Right atrium auricular region (tissue), 2 donors: ENCODE measurements at regions not wholly inside any gene's neighbourhood (a gene's known extent, or its start where the extent isn't known, plus 50 kb on each side); places are given as distances from the start of the nearest gene placed in this dataset.

Experiments
- DNase-seq: peaks from one replicate; pipeline ENCODE4 v3.0.0-alpha.2; 2019; ENCODE audit warnings: low spot score
- H3K27ac ChIP-seq, 2 donors: fragments of 200-600 bp; sonication (generic); 1 replicate in 1 of 2; 2 replicates in 1 of 2; pipeline ENCODE4 v1.5.1; 2016 to 2019
- H3K27me3 ChIP-seq, 2 donors: fragments of 200-600 bp; sonication (generic); one replicate each; pipeline versions ENCODE4 v1.5.1 to v1.6.0; 2017 to 2019
- H3K36me3 ChIP-seq: fragments of 200-600 bp; sonication (generic); one replicate; pipeline ENCODE4 v1.5.1; 2016
- H3K4me1 ChIP-seq, 2 donors: fragments of 200-600 bp; sonication (generic); one replicate each; pipeline versions ENCODE4 v1.5.1 to v1.6.0; 2017 to 2019
- H3K4me3 ChIP-seq, 2 donors: fragments of 200-600 bp; sonication (generic); 1 replicate in 1 of 2; 2 replicates in 1 of 2; pipeline ENCODE4 v1.5.1; 2017 to 2019; ENCODE audit warnings: mild to moderate bottlenecking in 1 of 2, moderate library complexity in 1 of 2
- H3K9me3 ChIP-seq, 2 donors: fragments of 200-600 bp; sonication (generic); one replicate each; pipeline ENCODE4 v1.5.1; 2019
- TF ChIP-seq, protein P1 (sequence below), 2 donors: fragments of 200-600 bp; sonication (generic); IDR thresholded peaks; one replicate each; pipeline ENCODE4 v1.5.1; 2019; ENCODE audit warnings: antibody characterized with exemption in 2 of 2

DNA sequence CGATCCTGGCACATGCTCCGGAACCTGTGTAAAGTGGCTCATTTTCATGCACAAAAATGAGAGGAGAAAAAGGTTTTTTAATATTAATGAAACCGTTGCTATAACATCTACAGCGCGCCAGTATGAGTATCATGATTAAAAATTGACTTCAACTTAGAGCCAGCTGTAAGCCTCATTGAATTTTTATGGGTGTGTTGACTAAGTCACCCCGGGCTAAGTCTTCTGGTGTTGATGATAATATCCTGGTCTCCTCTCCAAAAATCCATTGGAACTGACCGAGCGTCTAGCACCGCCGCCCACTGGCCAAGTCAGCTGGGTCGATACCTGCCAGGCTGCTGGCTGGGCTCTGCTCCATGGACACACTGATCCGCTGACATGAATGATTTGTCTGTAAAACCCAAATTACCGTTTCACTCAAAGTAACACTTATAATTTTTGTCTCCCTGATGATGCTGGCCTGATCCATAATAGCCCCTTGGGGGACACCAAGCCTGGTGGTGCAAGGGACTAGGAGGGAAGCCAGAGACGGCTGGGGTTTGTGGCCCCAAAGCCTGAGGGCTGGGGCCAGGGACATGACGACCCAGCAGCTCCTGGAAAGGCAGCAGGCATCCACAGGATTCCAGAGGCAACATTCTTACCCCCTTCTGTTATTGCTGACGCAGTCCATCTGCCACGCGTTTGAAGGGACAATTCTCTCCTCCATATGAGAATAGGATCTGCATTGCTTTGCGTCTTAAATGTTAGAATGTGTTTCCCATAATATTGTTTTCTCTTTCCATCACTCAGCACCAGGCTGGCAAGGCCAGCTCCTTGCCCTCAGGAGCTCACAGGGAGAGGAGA is 131.0 kb upstream of the PPP2R2D start:
- TF ChIP-seq, protein P1, sequence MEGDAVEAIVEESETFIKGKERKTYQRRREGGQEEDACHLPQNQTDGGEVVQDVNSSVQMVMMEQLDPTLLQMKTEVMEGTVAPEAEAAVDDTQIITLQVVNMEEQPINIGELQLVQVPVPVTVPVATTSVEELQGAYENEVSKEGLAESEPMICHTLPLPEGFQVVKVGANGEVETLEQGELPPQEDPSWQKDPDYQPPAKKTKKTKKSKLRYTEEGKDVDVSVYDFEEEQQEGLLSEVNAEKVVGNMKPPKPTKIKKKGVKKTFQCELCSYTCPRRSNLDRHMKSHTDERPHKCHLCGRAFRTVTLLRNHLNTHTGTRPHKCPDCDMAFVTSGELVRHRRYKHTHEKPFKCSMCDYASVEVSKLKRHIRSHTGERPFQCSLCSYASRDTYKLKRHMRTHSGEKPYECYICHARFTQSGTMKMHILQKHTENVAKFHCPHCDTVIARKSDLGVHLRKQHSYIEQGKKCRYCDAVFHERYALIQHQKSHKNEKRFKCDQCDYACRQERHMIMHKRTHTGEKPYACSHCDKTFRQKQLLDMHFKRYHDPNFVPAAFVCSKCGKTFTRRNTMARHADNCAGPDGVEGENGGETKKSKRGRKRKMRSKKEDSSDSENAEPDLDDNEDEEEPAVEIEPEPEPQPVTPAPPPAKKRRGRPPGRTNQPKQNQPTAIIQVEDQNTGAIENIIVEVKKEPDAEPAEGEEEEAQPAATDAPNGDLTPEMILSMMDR (IDR thresholded peaks at IDR 0.05): no peak

DNA sequence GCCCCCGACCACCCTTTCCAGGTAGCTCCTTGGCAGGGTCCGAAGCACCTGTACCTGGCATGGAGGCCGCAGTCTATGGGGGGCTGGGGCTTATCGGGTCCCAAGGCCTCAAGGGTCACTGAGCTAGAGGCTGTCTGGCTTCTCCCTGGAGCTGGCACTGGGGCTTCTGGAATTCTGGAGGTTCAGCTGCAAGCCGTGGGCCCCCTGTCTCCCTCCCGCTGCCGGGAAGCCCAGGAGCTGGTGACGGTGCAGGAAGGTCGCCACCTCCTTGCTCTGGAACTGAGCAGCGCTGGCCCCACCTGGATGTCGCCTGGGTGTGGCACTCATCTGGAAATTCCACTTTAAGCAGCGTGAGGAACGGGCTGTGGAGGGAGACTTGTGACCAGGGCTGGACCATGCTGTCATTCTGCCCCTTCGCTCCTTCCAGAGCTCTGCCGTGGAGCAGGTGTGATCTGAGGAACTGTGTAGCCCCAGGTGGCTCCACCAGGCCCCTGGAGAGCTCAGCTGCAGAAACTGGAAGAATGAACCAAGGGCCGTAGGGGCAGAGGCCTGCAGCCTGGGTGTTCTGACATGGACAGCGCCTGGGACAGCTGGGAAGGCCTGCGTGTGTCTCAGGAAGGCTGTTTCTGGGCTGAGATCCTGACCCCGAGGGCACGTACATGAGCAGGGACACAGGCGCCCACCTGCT is 129.7 kb upstream of the PPP2R2D start:
- TF ChIP-seq, protein P1 (IDR thresholded peaks at IDR 0.05): no peak
- DNase-seq: no peak
- no peaks in the 10 kb centered on the region for H3K4me1 ChIP-seq
- peaks cover 0 to 5% of the 10 kb centered on the region in 2 donors for H3K9me3 ChIP-seq
- H3K4me3 ChIP-seq: no peak overlapping the region
- no peaks in the 10 kb centered on the region for H3K36me3 ChIP-seq
- H3K27ac ChIP-seq: no peak overlapping the region
- H3K27me3 ChIP-seq: no peaks in the 10 kb centered on the region

More for the DNA sequence above, 131.0 kb upstream of the PPP2R2D start:
- Histone ChIP-seq H3K4me3 (no peak overlapping the region), H3K4me1 (no peaks in the 10 kb centered on the region), H3K27me3 (no peaks in the 10 kb centered on the region), H3K9me3 (no peaks in the 10 kb centered on the region), H3K36me3 (no peaks in the 10 kb centered on the region), H3K27ac (no peak overlapping the region)
- DNase-seq: no peak

DNA sequence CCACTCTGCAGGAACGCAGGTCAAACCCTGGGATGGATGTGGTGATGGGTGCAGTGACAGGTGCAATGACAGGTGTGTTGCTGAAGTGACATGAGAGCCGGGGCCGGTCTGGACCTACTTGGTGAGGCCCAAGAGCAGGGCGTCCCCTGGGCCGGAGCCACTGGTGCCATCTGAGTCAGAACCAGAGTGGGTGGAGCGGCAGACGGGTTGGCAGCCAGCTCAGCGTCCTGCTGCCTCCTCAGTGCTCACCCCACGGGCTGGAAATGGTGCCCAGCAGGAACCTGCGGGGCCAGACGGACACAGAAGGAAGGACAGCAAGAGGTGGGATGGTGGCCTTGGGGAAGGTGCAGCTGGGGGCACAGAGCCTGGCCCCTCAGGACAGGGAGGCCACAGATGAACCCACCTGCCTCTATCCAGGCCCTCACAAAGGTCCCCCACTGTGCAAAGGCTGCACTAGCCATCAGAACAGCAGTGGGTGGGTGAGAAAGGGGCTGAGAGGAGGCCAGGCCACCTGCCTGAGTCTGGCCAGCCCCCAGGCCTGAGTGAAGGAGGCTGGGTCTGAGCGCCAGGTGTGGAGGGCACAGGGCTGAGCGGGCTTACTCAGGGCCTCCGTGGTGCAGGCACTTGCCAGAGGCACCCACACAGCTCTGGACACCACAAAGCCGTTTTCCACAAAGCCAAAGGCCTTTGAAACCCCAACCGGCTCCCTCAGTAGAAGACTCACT is 129.0 kb upstream of the PPP2R2D start:
- Histone ChIP-seq H3K4me3 (no peak overlapping the region), H3K36me3 (no peaks in the 10 kb centered on the region), H3K4me1 (no peaks in the 10 kb centered on the region), H3K9me3 (peaks cover 6 to 12% of the 10 kb centered on the region in 2 donors), H3K27me3 (no peaks in the 10 kb centered on the region), H3K27ac (no peak overlapping the region)
- DNase-seq: no peak
- TF ChIP-seq, protein P1 (IDR thresholded peaks at IDR 0.05): no peak

DNA sequence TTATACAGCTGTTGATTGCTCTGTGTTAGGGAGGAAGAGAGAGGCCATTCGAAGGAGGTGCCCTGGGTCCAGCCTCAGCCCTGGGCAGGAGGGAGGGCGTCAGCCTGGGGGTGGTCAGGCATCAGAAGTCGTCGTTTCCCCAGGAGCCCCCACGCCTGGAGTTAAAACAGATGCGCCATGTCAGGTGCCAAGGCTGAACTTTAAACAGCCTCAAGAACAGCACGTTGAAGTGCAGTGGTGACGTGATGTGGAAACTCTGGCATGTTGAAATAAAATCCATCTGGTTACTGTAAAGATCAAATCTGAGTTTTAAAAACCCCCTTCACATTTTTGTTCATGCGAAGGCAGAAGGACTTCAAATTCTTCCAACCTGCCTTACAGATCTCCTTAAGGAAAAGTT is 128.4 kb upstream of the PPP2R2D start:
- H3K27me3 ChIP-seq: no peaks in the 10 kb centered on the region
- no peak overlapping the region for H3K27ac ChIP-seq
- DNase-seq: no peak
- H3K9me3 ChIP-seq: peaks cover 6 to 18% of the 10 kb centered on the region in 2 donors
- H3K4me3 ChIP-seq: no peak overlapping the region
- no peaks in the 10 kb centered on the region for H3K36me3 ChIP-seq
- TF ChIP-seq, protein P1 (IDR thresholded peaks at IDR 0.05): no peak
- no peaks in the 10 kb centered on the region for H3K4me1 ChIP-seq

DNA sequence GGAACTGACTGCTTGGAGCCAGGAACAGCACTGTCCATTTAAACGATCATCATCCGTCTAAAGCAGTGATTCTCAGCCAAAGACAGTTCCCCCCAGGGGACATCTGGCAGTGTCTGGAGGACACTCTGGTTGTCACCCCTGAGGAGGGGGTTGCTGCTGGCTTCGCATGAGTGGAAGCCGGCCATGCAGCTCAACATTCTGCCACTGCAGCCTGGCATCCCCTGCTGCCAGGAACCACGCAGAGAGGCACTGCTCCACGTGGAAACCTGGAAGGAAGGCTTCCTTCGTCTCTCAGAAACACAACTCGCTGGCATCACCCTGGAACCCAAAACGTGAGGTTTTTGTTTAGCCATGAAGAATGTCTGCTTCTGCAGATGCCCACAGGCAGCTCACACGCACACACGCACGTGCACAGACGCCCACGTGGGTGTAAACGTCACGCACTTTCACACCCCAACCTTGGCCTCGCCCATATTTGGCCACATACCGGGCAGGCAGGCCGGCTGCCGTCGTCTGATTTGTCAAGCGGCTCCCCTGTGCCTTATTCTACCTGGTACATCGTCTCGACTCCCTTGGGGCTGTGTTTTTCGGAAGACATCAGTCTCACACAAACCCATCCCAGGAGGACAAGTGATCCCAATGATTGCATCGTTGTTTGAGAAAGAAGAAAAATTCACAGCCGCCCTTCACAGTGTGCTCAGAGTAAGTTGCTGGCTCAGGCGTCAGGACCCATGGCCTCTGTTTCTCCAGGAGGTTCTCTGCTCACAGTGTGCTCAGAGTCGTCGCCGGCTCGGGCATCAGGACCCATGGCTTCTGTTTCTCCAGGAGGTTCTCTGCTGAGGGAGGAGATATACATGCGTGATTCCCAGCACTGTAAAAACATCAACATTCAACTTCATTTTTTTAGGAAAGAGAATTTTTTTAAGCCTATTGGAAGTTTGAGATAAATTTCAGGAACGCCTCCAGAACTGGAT is 127.2 kb upstream of the PPP2R2D start:
- peaks cover 6 to 30% of the 10 kb centered on the region in 2 donors for H3K9me3 ChIP-seq
- TF ChIP-seq, protein P1 (IDR thresholded peaks at IDR 0.05): no peak
- no peak overlapping the region for H3K4me3 ChIP-seq
- no peaks in the 10 kb centered on the region for H3K27me3 ChIP-seq
- DNase-seq: no peak
- no peaks in the 10 kb centered on the region for H3K4me1 ChIP-seq
- H3K27ac ChIP-seq: no peak overlapping the region
- H3K36me3 ChIP-seq: no peaks in the 10 kb centered on the region
